HG03039 (cell line): ENCODE measurements at regions not wholly inside any gene's neighbourhood (a gene's known extent, or its start where the extent isn't known, plus 50 kb on each side); places are given as distances from the start of the nearest gene placed in this dataset.

ENCODE experiments used
- ATAC-seq: cut with Tn5 transposase; IDR thresholded peaks from one replicate; pipeline ENCODE4 v1.9.1; 2021; ENCODE audit warnings: mild to moderate bottlenecking, moderate library complexity; ENCODE audit not compliant: unreplicated experiment

- ATAC-seq: no peak
These were observed 316.9 kb upstream of the NOCT start for GRCh38 chr4:138698641-138699040.

GRCh38 chr4:138697851-138698250, 317.7 kb upstream of the NOCT start:
- ATAC-seq: no peak

- no peak for ATAC-seq
These were observed 318.8 kb upstream of the NOCT start for GRCh38 chr4:138696771-138697170.

- ATAC-seq: no peak
These were observed 319.5 kb upstream of the NOCT start for GRCh38 chr4:138696058-138696457.

- ATAC-seq: no peak
These were observed 322.1 kb upstream of the NOCT start for GRCh38 chr4:138693526-138693925.

GRCh38 chr4:138692411-138692810, 323.2 kb upstream of the NOCT start:
- ATAC-seq: no peak

- ATAC-seq: no peak
These were observed 326.0 kb upstream of the NOCT start for GRCh38 chr4:138689593-138689992.

- ATAC-seq: no peak
These were observed 326.4 kb upstream of the NOCT start for GRCh38 chr4:138689187-138689586.

- ATAC-seq: no peak
These were observed 327.0 kb upstream of the NOCT start for GRCh38 chr4:138688408-138689085.

- ATAC-seq: no peak
These were observed 329.3 kb upstream of the NOCT start for GRCh38 chr4:138686106-138686835.

GRCh38 chr4:138685316-138685715, 330.3 kb upstream of the NOCT start:
- ATAC-seq: no peak

- no peak for ATAC-seq
These were observed 334.5 kb upstream of the NOCT start for GRCh38 chr4:138680989-138681604.

- ATAC-seq: no peak
These were observed 335.3 kb upstream of the NOCT start for GRCh38 chr4:138680256-138680655.

- no peak for ATAC-seq
These were observed 336.4 kb upstream of the NOCT start for GRCh38 chr4:138678985-138679746.

- no peak for ATAC-seq
These were observed 337.8 kb upstream of the NOCT start for GRCh38 chr4:138677748-138678147.

GRCh38 chr4:138677212-138677611, 338.4 kb upstream of the NOCT start:
- no peak for ATAC-seq

GRCh38 chr4:138675685-138676084, 339.9 kb upstream of the NOCT start:
- no peak for ATAC-seq

GRCh38 chr4:138674209-138674608, 341.4 kb upstream of the NOCT start:
- ATAC-seq: no peak

GRCh38 chr4:138673053-138673452, 342.5 kb upstream of the NOCT start:
- peak; percentile 47 for ATAC-seq

- peak; percentile 75 for ATAC-seq
These were observed 343.1 kb upstream of the NOCT start for GRCh38 chr4:138672393-138672976.

GRCh38 chr4:138671606-138672084, 343.9 kb upstream of the NOCT start:
- no peak for ATAC-seq
